K562 (cell line): ENCODE measurements at regions not wholly inside any gene's neighbourhood (a gene's known extent, or its start where the extent isn't known, plus 50 kb on each side); places are given as distances from the start of the nearest gene placed in this dataset.

ENCODE experiments used
- CBX1 ChIP-seq: sonication (generic); IDR thresholded peaks from 2 replicates; pipeline ENCODE4 v1.6.1; 2016; ENCODE audit warnings: antibody characterized with exemption, low read depth, mild to moderate bottlenecking
- EHMT2 ChIP-seq: fragments of 450-650 bp; IDR thresholded peaks from 2 replicates; pipeline ENCODE4 v1.6.1; 2018; ENCODE audit warnings: antibody characterized with exemption
- ELF1 ChIP-seq: fragments of 200-800 bp; sonication (Bioruptor generic); IDR thresholded peaks from 2 replicates; pipeline ENCODE4 v1.6.1; 2016; ENCODE audit warnings: missing genetic modification characterization, missing compliant biosample characterization
- GATAD2A ChIP-seq: fragments of 450-650 bp; IDR thresholded peaks from 2 replicates; pipeline ENCODE4 v1.6.1; 2017
- KLF16 ChIP-seq: IDR thresholded peaks from 2 replicates; pipeline ENCODE4 v1.6.1; 2016; ENCODE audit warnings: antibody characterized with exemption
- MAFF ChIP-seq: IDR thresholded peaks from 2 replicates; pipeline ENCODE4 v1.6.1; 2012; ENCODE audit warnings: low read length, improper control_type of control experiment
- MEF2A ChIP-seq: IDR thresholded peaks from 2 replicates; pipeline ENCODE4 v1.6.1; 2011; ENCODE audit warnings: low read depth, mild to moderate bottlenecking, low read length, moderate library complexity; ENCODE audit not compliant: control insufficient read depth
- PKNOX1 ChIP-seq: fragments of 450-650 bp; IDR thresholded peaks from 2 replicates; pipeline ENCODE4 v1.6.1; 2016
- RAD51 ChIP-seq: fragments of 450-650 bp; IDR thresholded peaks from 2 replicates; pipeline ENCODE4 v1.7.1; 2016; ENCODE audit warnings: low read depth, mild to moderate bottlenecking, borderline replicate concordance
- SMC3 ChIP-seq: conservative IDR thresholded peaks from 2 replicates; pipeline ENCODE4 v1.6.1; 2011; ENCODE audit warnings: low read depth, low read length, improper control_type of control experiment; ENCODE audit not compliant: insufficient read depth
- SPI1 ChIP-seq: IDR thresholded peaks from 2 replicates; pipeline ENCODE4 v1.6.1; 2011; ENCODE audit warnings: low read depth, low read length, control low read depth, borderline replicate concordance
- TCF7L2 ChIP-seq: fragments of 150-350 bp; IDR thresholded peaks from 2 replicates; pipeline ENCODE4 v1.6.1; 2016; ENCODE audit warnings: low read depth, mild to moderate bottlenecking, low read length, moderate library complexity
- TRIM28 ChIP-seq: fragments of 450-650 bp; IDR thresholded peaks from 2 replicates; pipeline ENCODE4 v1.6.1; 2017
- VEZF1 ChIP-seq: fragments of 200-800 bp; sonication (Bioruptor generic); IDR thresholded peaks from 2 replicates; pipeline ENCODE4 v1.6.1; 2017; ENCODE audit warnings: missing genetic modification characterization, missing compliant biosample characterization
- ZNF277 ChIP-seq: fragments of 250-450 bp; sonication (Bioruptor Pico); IDR thresholded peaks from 2 replicates; pipeline ENCODE4 v1.8.0; 2022; ENCODE audit warnings: inconsistent platforms, mild to moderate bottlenecking, moderate library complexity, borderline replicate concordance
- ZNF280A ChIP-seq: fragments of 450-650 bp; IDR thresholded peaks from 2 replicates; pipeline ENCODE4 v1.6.1; 2018; ENCODE audit warnings: mild to moderate bottlenecking, low read depth; ENCODE audit not compliant: partially characterized antibody
- ZNF436 ChIP-seq: fragments of 250-450, 450-650 bp; sonication (Bioruptor Pico); formaldehyde crosslinking; IDR thresholded peaks from 2 replicates; pipeline ENCODE4 v1.7.0; 2020; ENCODE audit warnings: mild to moderate bottlenecking
- ZNF707 ChIP-seq: fragments of 250-450 bp; sonication (Bioruptor Pico); conservative IDR thresholded peaks from 2 replicates; pipeline ENCODE4 v1.8.0; 2022; ENCODE audit warnings: inconsistent platforms, mild to moderate bottlenecking, moderate library complexity
- ZNF766 ChIP-seq: fragments of 200-800 bp; sonication (Bioruptor generic); conservative IDR thresholded peaks from 2 replicates; pipeline ENCODE4 v1.6.1; 2016; ENCODE audit warnings: missing genetic modification characterization, missing compliant biosample characterization

GRCh38 chr12:116421785-116422538 lies 137.2 kb upstream of the MAP1LC3B2 start (continued):
- no peak for TF ChIP-seq PKNOX1
- TF ChIP-seq VEZF1 = no peak
- TF ChIP-seq ZNF766 = no peak
- TF ChIP-seq ZNF436 (CRISPR knock-in tag) = no peak
- TF ChIP-seq MAFF = no peak
- TF ChIP-seq EHMT2 = no peak
- peak; percentile 50 for TF ChIP-seq ZNF280A
- no peak for TF ChIP-seq ZNF707 (CRISPR knock-in tag)
- TF ChIP-seq RAD51 = peak; percentile 73
- TF ChIP-seq SMC3 = no peak
- TF ChIP-seq GATAD2A = no peak
- TF ChIP-seq SPI1 = no peak
- no peak for TF ChIP-seq TCF7L2
- TF ChIP-seq ZNF277 (CRISPR knock-in tag) = no peak
- TF ChIP-seq CBX1 = peak; percentile 40; the same call in 1 of the 2 replicates
- no peak for TF ChIP-seq ELF1
- no peak for TF ChIP-seq KLF16
- TF ChIP-seq MEF2A = no peak
- TF ChIP-seq TRIM28 = peak; percentile 88
